Activated T-cell treated with anti-CD3 and anti-CD28 coated beads for 24 hours (primary cell): ENCODE measurements at regions not wholly inside any gene's neighbourhood (a gene's known extent, or its start where the extent isn't known, plus 50 kb on each side); places are given as distances from the start of the nearest gene placed in this dataset.

Experiments
- DNase-seq: peaks from one replicate; pipeline ENCODE4 v3.0.0-alpha.2; 2020; ENCODE audit warnings: low read depth

DNA sequence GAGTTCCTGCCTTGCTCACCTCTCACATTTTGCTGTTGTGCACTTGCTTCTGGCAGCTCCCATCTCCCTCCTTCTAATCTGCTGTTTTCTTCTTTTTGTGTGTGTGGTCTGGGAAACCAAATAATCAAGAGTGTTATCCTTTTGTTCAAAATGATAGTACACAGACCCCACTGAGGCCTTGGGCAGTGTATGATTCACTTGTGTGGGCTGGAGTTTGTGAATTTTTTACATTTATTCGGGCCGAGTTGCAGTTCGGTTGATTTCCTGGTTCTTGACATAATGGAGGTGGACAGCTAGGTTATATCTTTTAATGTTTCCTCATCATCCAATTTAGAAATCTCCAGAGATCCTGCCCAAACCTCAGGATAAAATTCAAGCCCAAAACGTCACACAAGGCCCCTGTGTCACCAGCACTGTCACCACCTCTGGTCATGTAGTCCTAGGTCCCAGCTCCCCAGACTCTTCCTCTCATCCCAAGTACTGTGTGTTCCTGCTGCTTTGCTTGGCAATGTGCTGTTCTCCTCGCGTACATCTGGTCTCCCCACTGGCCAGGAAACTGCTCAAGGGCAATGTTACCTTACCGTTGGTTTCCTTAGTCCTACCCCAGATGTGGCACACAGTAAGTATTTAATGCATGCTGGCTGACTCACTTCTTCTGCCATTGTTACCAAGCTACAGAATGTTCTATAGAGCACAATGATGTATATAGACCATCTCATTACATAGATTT, 55.7 kb upstream of the PHACTR2 start:
- DNase-seq: no peak

DNA sequence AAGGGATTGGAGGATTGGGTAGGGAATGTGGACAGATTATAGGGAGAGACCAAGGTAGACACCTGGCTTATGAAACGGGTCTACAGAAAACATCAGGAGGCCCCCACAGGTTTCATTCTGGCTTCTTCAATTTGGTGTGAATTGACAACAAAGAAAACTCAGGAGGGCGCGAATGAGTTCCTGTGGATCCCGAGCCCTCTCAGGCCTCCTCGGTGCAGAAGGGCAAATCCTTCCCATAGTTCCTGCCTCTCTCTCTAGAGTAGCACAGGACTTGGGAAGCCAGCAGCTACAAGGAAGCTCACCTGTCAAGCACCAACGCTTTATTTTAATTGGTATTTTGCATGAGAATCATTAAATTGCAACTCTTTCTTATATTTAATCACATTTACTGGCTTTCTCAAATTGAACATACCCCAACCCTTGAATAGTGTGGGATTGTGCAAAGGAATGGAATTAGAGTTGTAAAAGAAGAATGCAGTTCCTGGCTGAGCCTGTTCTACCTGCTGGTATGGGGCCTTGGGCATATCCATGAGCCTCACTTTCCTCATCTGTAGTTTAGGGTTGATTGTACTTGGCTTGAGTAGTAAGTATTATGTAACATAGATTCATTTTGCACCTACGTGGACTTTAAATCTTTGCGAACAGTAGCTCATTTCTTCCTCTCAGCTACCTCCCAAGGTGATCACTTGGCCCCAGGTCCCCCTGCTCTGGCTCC, 56.4 kb upstream of the PHACTR2 start:
- no peak for DNase-seq

- no peak for DNase-seq
Measured at GRCh38 chr6:143620447-143620846, 57.3 kb upstream of the PHACTR2 start.

DNA sequence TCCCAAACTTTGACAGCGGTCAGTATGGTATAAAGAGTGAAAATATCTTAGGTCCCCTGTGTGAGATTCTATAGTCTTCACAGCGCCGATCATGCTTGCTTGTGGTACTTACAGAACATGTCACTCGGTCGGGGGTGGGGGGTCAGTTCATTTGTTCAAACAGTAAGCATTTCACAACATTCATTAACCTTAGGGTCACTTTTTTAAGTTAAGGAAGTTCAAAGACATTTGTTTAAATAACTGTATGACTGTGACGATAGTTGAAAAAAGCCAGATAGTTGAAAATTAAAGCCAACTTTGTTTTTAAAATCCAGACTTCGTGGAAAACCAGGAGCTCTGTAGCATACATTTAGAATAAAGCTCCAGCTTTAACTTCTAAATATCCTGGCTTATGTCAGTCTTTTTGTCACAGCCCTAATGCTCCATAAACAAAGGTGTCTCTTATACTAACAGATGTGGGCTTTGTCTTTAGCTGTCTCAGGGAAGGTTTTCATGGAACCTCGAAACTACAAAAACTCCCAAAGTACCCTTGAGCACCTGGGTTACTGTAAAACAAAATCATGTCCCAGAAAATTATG, 57.9 kb upstream of the PHACTR2 start:
- no peak for DNase-seq

- DNase-seq: no peak
Measured at GRCh38 chr6:143616741-143617140, 61.0 kb upstream of the PHACTR2 start.

DNA sequence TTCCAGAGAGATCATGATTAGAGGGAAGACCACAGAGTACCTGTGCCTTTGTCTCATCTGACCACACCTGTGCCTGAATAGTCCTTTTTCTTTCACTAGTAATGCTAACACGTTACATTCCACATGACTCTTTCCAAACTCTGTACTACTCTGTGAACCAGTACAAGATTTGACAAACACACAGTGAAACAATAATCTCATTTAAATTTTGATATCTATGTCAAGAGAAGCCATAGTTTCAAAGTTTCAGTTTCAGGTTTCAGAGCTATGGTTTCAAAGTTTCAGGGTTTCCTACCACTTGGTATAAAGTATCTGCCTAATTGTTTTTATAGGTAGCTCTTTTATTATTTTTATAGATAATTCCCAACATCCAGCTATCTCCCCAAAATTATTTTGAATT, 62.0 kb upstream of the PHACTR2 start:
- DNase-seq: no peak

DNA sequence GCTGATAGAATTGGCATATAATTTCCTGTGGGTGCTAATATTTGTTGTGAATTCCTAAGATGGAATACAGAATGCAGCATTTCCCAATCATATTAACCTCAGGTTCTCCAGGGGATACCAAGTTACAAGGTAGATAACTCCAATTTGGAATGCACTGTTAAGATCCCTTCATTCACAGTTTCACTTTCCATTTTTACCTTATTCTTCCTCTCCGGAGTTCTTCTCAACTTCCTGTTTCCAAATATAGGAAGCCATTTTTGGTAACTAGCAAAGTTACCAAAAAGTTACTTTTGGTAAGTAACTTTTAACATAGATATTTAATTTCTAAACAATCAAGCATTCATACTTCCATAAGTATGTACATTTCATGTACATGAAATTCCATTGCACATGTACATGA, 63.5 kb upstream of the PHACTR2 start:
- no peak for DNase-seq

DNA sequence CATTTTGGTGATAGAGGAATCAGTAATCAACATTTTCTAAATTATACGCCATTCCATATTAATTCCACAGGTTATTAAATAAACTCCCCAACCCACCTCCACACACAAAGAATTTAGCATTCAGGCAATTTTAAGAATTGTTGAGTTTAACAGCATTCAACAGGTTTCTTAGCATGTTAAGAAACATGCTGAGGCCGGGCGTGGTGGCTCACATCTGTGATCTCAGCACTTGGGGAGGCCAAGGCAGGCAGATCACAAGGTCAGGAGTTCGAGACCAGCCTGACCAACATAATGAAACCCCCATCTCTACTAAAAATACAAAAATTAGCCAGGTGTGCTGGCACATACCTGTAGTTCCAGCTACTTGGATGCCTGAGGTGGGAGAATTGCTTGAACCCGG, 64.0 kb upstream of the PHACTR2 start:
- DNase-seq: no peak

DNA sequence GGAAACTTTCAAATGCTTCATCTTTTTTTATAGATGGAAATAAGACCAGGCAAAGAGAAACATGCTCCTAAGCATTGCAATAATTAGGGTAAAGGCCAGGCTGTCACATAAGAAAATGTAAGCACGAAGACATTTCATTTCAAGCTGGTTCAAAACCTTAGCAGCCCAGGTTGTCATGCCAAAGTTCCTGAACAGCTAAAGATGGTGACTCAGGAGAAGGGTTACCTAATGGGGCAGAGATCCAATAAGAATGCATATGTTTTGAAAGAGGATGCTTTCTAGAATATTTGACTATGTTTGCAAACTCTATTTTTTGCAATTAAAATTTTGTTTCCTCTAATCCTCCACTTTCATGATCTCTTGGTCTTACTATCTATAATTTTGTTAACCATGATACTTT, 65.6 kb upstream of the PHACTR2 start:
- DNase-seq: no peak

GRCh38 chr6:143611580-143611979, 66.2 kb upstream of the PHACTR2 start:
- DNase-seq: no peak

GRCh38 chr6:143609972-143610371, 67.8 kb upstream of the PHACTR2 start:
- no peak for DNase-seq

DNA sequence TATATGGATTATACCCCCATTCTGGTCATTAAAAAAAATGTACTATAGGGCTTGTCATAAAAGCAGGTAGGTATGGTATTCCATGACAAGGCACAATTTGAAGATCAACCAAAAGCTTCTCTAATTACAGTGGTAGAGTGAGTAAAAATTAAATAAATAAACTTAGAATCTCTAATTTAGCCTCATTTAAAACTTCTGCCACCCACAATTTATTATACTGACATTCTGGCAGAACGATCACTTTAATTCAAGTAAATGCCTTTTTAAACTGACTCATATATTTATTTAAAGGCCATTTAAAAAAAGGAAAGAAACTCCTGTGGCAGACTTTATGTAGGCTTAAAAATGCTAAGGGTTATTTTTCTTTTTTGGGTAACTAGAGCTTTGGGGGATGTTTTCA, 68.3 kb upstream of the PHACTR2 start:
- no peak for DNase-seq

DNA sequence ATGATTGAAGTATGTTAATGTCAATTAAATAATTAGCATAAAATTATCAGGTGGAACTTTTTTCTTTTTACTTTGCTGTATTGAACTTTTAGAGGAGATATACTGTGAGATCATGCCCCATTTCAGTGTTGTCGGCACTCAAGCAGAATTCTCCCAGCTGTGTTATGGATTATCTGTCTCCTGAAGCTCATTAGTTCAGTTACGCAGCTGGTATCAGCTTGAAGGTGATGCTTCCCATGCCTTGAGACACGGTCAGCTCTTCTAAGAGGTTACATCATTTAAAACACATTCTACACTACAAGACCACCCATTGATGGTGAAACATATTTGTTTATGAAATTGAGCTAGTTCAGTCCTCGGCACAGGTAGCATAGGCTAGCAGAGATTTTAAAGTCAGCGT, 68.9 kb upstream of the PHACTR2 start:
- DNase-seq: no peak

GRCh38 chr6:143607974-143608373, 69.8 kb upstream of the PHACTR2 start:
- no peak for DNase-seq

- no peak for DNase-seq
Measured at GRCh38 chr6:143607168-143607567, 70.6 kb upstream of the PHACTR2 start.

- no peak for DNase-seq
Measured at GRCh38 chr6:143605906-143606521, 71.8 kb upstream of the PHACTR2 start.

DNA sequence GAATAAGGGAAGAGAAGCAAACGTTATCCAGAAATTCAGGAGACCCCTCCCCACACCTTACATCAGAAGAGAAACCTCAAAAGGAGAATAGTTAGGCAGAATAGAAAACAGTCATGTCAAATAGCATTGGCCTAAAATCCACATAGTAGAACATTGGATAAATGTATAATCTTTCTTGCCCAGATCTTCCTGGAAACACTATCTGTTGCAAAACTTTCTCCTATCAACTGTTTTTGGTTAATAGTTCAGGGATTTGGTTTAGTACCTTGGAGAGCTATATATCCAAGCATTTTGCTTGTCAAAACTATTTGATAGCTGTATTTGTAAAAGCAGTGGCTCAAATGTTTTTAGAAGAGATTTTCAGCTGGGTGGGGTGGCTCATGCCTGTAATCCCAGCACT, 74.3 kb upstream of the PHACTR2 start:
- DNase-seq: no peak

DNA sequence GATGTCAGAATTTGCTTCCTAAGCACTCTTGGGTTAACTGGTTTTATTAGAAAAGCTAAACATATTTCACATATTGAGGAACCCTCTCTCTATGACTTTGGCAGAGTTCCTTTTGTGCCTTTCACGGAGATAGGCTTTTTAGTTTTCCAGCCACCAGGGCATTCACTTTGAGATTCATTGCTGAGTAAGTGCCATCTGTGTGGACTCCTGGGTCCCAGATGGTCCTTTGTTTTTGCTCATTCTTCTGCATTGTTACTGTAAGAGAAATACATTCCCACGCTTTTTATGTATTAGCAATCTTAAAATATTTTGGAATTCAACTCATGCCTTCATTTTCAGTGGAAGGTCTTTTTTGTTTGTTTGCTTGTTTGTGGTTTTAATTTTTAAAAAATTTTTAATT, 76.3 kb upstream of the PHACTR2 start:
- no peak for DNase-seq

DNA sequence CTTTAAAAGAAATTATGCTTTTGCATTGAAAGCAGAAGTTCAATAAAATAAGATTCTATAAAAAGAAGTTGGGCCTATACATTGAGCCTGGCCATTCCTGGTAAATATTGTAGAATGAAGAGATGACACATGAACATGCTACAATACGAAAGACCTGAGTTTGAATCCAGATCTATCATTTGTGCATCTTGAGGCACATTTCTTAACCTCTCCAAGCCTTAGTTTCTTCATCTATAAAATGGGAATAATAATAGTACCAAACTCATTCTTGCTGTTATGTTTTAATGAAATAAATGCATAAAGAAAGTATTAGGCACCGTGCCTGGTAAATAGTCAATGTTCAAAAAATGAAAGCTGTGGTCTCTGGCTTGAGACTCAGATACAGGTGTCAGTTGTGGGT, 76.9 kb upstream of the PHACTR2 start:
- DNase-seq: no peak

DNA sequence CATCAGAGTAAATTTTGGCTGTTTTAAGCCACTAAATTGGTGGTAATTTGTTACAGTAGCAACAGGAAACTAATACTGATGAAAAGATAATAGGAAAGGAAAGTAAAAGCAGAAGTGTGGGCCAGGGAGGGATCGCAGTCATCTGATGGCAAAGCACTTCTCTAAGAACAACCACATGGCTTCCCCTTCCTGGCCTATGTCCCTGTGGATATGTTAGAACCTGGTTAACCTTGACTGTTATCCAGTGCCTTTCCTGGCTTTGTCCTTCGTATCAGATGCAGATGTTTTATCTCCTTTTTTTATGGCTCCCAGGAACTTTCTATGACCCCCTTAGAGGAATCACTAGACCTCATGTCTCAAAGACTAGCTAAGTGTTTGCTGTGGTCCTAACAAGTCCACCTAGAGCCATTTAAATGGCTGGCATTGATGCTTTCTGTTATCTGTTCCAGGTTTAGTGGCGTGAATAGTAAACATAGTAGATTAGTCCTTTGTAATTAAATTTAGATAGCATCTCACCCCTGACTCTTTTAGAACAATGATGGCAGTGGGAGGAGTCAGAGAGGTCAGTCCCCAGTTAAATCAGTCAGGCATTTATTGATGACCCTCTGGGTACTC, 79.2 kb upstream of the PHACTR2 start:
- no peak for DNase-seq

- DNase-seq: no peak
Measured at GRCh38 chr6:143596866-143597265, 80.9 kb upstream of the PHACTR2 start.

DNA sequence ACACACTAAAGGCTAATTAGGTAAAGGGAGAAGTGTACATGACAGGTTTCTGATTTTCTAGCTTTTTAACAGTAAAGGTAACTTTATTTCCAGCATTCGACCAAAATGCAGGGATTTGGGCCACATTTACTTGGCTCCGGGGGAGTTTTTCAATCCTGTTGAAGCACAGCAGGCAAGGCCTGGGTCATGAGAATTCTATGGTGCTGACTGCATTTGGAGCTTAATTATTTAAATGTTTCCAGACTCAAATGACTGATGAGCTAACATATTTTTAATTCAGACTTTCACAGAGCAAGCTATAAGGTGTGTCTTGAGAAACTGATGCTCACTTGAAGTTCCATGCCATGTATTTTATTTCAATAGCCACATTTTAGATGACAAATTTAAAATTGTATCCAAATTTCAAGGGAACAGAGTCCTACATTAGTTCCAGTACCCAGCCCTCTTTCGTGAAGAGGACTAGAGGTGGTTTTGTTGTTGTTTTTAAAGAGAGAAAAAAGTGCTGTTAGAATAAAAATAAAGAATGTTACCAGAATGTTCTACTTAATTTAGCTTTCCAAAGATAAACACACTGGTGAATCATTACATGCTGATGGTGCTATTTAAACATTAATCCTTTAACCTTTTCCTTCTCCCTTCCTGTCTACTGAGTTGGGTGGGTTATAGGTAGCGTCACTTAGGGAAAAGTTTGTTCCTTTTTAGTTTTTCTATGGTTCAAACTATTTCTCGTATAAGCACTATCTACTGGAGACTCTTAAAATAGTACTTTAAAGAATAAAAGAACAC, 82.3 kb upstream of the PHACTR2 start:
- no peak for DNase-seq
